Ascending aorta (tissue), 2 donors: ENCODE measurements at regions not wholly inside any gene's neighbourhood (a gene's known extent, or its start where the extent isn't known, plus 50 kb on each side); places are given as distances from the start of the nearest gene placed in this dataset.

ENCODE experiments used
- DNase-seq, 2 donors: peaks; one replicate each; pipeline ENCODE4 v3.0.0-alpha.2; 2019; ENCODE audit warnings: low spot score in 2 of 2
- H3K27ac ChIP-seq, 2 donors: fragments of 200-600 bp; sonication (generic); one replicate each; pipeline ENCODE4 v1.5.1; 2016 to 2017; ENCODE audit warnings: mild to moderate bottlenecking in 1 of 2
- H3K27me3 ChIP-seq: fragments of 200-600 bp; sonication (generic); one replicate; pipeline ENCODE4 v1.5.1; 2017
- H3K36me3 ChIP-seq, 2 donors: fragments of 200-600 bp; sonication (generic); one replicate each; pipeline ENCODE4 v1.5.1; 2016
- H3K4me1 ChIP-seq, 2 donors: fragments of 200-600 bp; sonication (generic); one replicate each; pipeline ENCODE4 v1.5.1; 2016 to 2017; ENCODE audit warnings: mild to moderate bottlenecking in 1 of 2
- H3K4me3 ChIP-seq, 2 donors: fragments of 200-600 bp; sonication (generic); one replicate each; pipeline ENCODE4 v1.5.1; 2016 to 2017; ENCODE audit warnings: mild to moderate bottlenecking in 1 of 2
- H3K9me3 ChIP-seq, 2 donors: fragments of 200-600 bp; sonication (generic); one replicate each; pipeline ENCODE4 v1.5.1; 2016
- intact Hi-C: fragments of 100-400 bp; cut with DNase I; formaldehyde crosslinking; loops from one replicate; pipeline ENCODE4 v1.15.1; 2023
- TF ChIP-seq, protein P1 (sequence below), 3 experiments: fragments of 200-600 bp in 2 of 3; fragments of 450-650 bp in 1 of 3; sonication (generic) in 2 of 3; IDR thresholded peaks; one replicate each; pipeline ENCODE4 v1.5.1; 2016 to 2019; ENCODE audit warnings: antibody characterized with exemption in 3 of 3, mild to moderate bottlenecking in 1 of 3, moderate library complexity in 1 of 3

DNA sequence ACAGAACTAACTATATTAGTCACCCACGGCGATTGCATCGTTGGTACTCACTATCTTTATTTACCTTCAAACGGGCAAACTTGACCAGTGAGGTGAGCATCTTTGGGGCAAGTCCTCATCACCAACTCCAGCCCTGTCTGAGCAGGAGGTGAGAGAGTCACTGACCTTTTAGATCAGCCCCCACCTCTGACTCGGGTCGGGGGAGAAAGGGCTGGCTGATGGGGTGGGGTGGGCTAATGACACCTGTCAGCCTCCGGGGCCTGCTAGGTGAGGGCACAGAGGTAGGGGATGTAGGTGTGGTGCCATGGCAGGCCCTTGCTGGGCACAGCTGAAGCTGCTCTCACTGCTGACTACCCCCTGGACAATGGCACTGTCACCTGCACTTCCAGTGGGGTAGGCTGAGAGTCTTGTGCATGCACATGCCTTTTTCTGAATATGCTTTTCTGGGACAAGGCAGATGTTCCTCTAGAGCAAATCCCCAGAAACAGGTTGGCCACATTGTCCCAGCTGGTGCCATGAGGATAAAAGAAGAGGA is 359.5 kb upstream of the MKI67 start:
- no peaks in the 10 kb centered on the region for H3K9me3 ChIP-seq
- TF ChIP-seq, protein P1, sequence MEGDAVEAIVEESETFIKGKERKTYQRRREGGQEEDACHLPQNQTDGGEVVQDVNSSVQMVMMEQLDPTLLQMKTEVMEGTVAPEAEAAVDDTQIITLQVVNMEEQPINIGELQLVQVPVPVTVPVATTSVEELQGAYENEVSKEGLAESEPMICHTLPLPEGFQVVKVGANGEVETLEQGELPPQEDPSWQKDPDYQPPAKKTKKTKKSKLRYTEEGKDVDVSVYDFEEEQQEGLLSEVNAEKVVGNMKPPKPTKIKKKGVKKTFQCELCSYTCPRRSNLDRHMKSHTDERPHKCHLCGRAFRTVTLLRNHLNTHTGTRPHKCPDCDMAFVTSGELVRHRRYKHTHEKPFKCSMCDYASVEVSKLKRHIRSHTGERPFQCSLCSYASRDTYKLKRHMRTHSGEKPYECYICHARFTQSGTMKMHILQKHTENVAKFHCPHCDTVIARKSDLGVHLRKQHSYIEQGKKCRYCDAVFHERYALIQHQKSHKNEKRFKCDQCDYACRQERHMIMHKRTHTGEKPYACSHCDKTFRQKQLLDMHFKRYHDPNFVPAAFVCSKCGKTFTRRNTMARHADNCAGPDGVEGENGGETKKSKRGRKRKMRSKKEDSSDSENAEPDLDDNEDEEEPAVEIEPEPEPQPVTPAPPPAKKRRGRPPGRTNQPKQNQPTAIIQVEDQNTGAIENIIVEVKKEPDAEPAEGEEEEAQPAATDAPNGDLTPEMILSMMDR (IDR thresholded peaks at IDR 0.05) = no peak

DNA sequence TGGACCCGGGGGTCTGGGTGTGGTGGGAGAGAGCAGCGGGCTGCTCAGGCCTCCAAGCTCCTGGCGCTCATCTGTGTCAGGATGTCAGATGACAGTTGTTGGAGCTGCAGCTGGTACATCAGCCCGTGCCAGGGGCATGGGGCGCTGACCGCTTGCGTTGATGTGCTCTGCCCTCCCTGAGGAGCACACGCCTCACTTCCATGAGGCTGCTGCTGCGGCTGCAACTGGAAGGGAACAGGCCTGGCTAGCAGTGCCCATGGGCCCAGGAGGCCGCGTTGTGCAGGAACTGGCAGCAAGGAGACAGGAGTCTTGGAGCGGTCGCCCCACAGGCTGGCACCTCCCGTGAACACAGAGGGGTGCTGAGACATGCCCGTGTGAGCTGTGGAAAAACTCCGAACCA is 361.3 kb upstream of the MKI67 start:
- Histone ChIP-seq H3K9me3 (no peaks in the 10 kb centered on the region), H3K27ac (no peak overlapping the region), H3K4me1 (no peaks in the 10 kb centered on the region), H3K4me3 (no peak overlapping the region), H3K36me3 (no peaks in the 10 kb centered on the region), H3K27me3 (no peaks in the 10 kb centered on the region)
- intact Hi-C loops = no loop called here
- DNase-seq = no peak
- TF ChIP-seq, protein P1 (IDR thresholded peaks at IDR 0.05) = no peak

More for the DNA sequence above, 359.5 kb upstream of the MKI67 start:
- intact Hi-C loops = no loop called here
- Histone ChIP-seq H3K36me3 (no peaks in the 10 kb centered on the region), H3K27ac (no peak overlapping the region), H3K4me1 (no peaks in the 10 kb centered on the region), H3K27me3 (no peaks in the 10 kb centered on the region), H3K4me3 (no peak overlapping the region)
- DNase-seq = no peak

DNA sequence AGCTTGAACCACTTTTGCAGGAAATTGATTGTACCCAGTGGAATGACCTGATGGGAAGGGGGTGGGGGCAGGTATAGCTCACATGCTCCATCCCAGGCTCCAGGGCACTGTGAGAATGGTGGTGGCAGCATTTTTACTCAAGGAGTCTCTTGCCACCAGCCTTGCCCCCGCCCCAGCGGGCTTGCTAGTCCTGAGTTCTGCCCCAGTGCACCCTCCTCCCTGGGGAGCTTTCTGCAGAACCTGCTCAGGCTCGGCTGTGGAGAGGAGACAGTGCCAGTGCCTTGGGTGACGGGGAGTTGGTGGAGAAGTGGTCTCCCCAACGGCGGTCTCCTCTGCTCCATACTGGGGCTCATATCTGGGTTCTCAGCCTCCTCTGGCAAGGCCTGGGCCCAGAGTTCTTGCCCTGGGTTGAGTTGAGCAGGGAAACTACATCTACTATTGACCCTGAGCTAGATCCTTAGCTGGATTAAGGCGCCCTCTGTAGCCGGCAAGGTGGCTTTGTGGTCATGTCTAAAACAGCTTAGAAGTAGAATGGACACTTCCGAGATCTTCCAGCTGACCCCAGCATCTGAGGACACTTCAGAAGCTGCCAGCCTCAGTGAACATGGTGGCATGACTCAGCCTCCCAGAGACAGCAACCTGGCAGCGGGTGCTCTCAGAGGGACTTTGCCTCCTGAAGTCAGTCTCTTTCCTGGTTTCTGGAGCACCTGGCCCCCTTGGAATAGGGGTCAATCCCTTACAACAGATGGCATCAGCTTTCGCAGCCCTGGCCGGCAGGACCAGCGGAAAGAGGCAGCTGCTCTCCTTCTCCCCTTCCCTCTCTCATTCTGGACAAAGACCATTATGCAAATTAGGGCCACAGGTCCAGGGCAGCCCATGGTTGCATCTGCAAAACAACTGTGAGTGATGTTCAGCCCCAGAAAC is 363.4 kb upstream of the MKI67 start:
- no peaks in the 10 kb centered on the region for H3K9me3 ChIP-seq
- no peaks in the 10 kb centered on the region for H3K36me3 ChIP-seq
- no peaks in the 10 kb centered on the region for H3K27me3 ChIP-seq
- H3K4me1 ChIP-seq = no peaks in the 10 kb centered on the region
- H3K27ac ChIP-seq = no peak overlapping the region
- H3K4me3 ChIP-seq = no peak overlapping the region
- intact Hi-C loops = no loop called here
- no peak for DNase-seq
- TF ChIP-seq, protein P1 (IDR thresholded peaks at IDR 0.05) = no peak

DNA sequence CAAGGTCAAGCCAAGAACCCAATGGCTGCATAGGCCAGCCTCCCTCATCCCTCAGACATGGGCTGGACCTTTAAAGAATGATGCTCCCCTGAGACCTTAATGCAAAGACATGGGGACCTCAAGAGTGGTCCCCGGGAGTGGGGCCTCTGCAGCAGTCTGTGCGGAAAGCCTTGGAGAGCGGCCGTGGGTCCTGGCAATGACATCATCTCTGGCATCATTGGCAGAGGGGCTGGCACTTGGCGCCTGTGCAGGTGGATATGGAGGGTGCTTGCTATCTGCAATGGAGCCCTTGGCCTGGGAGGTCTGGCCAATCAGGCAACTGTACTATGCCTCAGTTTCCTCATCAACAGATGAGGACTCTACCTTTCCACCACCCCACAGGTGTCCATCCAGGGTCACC is 365.5 kb upstream of the MKI67 start:
- TF ChIP-seq, protein P1 (IDR thresholded peaks at IDR 0.05) = no peak
- no peak for DNase-seq

DNA sequence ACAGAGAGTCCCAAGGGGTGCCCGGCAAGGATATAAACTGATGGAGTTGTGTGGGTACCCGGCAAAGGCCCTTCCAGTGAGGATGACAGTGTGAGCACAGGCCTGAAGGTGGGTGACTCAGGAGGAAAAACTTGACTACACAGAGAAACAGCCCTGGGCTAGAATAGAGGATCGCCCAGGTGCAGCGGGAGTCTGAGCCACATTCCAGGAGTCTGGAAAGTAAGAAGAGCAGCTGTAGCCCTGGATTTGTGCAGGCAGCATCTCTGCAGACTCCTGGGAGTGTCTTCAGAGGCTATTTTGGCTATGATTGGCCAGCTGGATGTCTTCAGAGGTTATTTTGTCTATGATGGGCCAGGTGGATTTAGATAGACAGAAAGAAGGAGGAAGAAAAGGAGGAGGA is 367.6 kb upstream of the MKI67 start:
- intact Hi-C loops = no loop called here
- Histone ChIP-seq H3K4me3 (no peak overlapping the region), H3K36me3 (no peaks in the 10 kb centered on the region), H3K9me3 (no peaks in the 10 kb centered on the region), H3K4me1 (no peaks in the 10 kb centered on the region), H3K27me3 (no peaks in the 10 kb centered on the region), H3K27ac (no peak overlapping the region)
- no peak for DNase-seq
- TF ChIP-seq, protein P1 (IDR thresholded peaks at IDR 0.05) = no peak

More for the DNA sequence above, 365.5 kb upstream of the MKI67 start:
- Histone ChIP-seq H3K4me3 (no peak overlapping the region), H3K27ac (no peak overlapping the region), H3K27me3 (no peaks in the 10 kb centered on the region), H3K36me3 (no peaks in the 10 kb centered on the region), H3K9me3 (no peaks in the 10 kb centered on the region), H3K4me1 (no peaks in the 10 kb centered on the region)
- intact Hi-C loops = no loop called here
